ENCODE measurements at regions not wholly inside any gene's neighbourhood (a gene's known extent, or its start where the extent isn't known, plus 50 kb on each side); places are given as distances from the start of the nearest gene placed in this dataset.

DNA sequence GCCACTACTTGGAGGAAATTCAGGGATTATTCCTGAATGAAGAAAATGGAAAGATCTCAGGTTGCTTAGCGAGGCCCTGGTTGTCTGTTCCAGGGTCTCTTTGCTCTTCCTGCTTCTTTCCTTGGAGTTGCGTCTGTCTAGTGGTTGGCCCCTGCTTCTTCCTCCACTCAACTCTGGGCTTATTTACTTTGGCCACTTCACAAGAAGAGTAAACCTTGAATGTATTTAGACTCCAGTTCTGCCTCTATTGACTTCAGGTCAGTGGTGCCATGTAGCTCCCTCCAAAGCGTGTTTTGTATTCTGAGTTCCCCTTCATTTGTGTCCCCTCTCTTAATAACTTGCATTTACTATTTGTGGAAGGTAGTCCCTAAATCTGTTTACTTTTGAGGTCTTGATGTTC, 456.5 kb downstream of the UTRN start:
- no peak for DNase-seq

DNA sequence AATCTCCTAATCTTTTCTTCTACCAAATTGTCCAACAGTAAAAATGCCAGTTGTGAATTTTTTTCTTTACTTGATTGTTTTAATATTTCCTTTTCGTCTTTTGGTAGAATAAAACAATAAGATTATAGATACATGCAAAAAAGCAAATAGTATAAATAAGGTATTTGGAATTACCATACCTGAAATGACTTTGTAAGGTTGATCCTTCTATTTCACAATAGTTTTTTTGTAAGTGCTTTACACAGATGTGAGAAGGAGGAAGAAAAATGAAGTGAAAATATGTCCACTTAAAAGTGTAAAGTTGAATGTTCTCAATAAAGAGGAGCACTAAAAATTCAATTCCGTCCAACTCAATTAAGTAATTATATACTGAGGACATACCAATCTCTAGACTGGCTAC, 457.6 kb downstream of the UTRN start:
- no peak for DNase-seq

DNA sequence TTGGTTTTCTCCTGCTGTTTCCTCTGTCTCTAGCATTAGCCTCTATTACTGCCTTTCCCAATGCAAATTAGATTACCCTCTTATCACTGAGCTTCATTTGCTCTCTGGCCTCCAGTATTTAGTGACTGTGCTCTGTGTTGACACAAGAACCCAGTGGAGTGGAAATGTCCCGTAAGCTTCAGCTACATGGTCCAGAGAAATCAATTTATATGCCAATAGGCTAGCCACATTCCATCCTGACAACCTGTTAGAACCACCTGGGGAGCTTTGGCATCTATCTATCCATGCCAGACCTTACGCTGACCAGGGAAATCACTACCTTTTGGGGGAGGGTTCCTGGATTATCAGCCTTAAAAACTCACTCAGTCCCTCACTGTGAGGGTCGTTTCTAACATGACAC, 459.6 kb downstream of the UTRN start:
- no peak for DNase-seq

DNA sequence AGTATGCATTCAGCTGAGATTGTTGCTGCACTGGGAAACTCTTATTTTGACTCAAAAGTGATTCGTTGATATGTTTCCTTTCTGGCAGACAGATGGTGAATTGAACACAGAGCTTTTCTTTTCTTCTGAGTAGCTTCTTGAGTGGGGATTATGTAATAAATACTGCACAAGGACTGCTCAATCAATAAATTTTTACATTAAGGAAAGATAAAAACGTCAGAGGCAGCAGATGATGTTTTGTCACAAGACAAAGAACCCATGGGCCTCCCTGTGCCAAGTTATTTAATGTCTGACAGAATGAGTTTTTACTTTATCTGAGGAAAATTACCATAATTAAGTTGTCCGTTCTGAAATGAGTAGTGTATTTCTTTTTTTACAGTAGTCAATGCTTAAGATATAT, 460.3 kb downstream of the UTRN start:
- DNase-seq, result no peak

DNA sequence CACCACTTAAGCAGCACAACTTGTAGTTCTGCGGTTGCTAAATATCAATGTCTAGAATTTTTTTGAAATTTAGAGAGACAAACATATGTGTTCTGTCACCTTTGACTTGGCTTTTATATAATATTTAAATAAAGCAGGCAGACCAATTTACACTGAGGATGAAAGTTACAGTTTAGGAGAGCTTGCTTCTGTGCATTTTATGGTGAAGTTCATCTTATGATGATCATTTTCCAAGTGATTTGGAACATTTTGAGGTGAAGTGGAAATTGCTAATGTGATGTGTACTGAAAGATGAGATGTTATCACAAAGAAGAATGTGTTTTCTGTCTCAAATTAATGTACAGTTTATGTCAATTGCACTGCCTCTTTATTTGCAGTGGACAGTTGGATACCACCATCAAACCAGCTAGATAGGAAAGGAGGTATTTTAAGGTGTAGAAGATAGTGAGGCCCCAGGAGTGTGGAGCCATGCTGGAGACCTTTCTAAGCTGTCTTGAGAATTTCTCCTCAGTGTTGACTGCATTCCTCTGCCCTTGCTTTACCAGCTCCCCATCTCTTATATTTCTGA, 461.9 kb downstream of the UTRN start:
- DNase-seq, result no peak

DNA sequence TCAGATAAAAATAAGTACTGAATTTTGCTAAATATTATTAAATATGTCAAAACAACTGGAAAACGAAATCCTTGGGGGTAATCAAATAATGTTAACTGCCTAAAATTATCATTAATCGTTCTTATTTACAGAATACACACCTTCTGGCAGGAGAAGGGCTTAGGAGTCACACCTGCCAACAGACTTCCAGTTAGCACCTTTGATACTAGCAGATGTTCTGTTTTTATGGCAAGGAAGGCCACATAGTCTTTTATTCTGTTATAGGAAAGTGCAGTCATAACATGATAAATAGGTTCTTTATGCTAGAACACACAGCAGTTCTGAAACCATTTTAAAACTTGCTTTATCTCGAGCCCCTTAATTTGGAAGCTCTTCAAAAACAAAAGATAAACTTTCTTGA, 464.1 kb downstream of the UTRN start:
- no peak for DNase-seq

DNA sequence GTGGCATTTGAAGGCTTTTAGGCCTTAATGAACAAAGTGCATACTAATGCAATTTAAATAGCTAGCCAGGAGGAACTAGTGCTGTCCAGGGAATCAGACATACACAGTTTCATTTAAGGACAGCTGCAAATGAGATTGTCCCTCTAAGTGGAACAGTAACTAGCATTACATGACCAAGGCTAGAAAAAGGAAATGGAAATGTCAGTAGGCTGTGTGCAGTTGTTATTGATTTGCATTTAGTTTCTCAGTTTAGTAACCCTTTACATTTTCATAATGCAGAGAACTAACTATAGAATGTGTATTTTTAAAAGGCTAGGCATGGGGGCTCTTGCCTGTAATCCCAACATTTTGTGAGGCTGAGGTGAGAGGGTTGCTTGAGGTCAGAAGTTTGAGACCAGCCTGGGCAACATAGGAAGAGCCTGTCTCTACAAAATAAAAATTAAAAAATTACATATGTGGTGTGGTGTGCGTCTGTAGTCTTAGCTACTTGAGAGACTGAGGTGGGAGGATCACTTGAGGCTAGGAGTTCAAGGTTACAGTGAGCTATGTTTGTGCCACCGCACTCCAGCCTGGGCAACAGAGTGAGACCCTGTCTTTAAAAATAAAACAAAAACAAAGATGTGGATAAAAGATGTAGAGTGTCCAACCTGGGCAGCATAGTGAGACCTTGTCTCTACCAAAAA, 468.0 kb downstream of the UTRN start:
- DNase-seq, result no peak

DNA sequence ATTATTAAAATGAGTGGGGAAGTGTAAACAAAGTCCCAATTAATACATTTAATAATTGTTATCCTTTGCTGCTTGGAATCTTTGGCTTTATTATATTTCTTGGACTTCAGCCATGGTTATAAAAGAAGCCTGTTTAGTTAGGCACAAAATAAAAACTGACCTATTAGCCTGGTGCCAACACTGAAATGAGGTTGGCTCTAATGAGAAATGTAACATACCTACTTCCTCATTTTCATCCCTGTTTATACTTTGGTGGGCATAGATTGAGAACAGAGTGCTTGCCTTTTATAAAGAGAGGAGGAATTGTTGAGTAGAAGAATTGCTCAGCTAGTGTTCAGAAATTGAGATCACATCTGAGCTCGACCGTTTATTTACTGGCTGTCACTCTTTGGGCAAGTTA, 471.3 kb downstream of the UTRN start:
- no peak for DNase-seq

DNA sequence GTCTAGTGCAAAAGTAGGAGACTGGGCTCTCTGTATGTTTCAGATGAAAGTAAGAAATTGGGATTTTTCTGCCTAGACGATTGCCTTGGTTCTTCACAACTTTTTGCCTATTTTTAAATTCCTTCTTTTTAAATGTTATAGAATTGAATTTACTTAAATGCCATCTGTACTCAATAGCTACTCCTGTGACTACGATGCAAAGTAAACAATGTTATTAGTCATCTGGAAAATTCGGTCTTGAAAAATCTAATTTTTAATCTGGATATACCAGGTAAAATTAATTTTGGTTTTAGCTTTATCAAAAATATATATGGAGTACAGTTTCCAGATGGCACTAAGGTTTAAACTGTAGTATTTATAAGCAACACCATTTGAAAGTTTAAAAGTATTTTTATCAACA, 472.2 kb downstream of the UTRN start:
- DNase-seq, result no peak

DNA sequence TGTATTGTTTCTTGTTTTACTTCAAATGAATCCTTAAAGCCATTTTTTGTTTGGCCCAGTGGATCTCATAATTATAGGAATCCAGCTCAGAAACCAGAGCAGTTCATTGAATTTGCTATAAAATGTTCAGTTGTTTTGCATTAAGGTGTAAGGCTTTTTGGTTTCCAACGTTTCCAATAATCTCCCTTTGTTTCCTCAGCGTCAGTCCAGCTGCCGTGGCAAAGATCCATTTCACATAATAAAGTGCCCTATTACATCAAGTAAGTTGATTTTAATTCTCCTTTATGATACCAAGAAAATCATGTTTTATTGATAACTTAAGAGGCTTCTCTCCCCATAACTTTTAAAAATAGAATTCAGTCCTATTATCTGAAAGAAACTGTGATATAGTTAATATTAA, 472.6 kb downstream of the UTRN start:
- DNase-seq, result no peak

DNA sequence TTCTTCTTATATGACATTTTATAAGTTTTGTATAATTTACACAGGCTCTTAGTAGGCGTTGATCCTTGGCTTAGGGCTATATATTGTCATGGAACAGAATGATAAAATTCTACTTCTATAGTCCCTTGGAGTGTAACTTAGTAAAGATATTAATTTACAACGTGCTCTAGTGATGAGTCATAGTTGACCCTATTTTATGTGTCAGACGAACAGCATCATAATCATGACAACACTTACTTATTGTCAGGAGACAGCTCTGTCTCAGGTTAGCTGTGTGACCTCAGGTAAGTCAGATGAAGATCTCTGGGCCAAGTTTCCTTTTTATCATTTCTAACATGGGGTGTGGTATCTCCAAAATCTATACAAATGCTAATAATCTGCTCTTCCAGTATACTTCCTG, 473.5 kb downstream of the UTRN start:
- DNase-seq, result no peak

DNA sequence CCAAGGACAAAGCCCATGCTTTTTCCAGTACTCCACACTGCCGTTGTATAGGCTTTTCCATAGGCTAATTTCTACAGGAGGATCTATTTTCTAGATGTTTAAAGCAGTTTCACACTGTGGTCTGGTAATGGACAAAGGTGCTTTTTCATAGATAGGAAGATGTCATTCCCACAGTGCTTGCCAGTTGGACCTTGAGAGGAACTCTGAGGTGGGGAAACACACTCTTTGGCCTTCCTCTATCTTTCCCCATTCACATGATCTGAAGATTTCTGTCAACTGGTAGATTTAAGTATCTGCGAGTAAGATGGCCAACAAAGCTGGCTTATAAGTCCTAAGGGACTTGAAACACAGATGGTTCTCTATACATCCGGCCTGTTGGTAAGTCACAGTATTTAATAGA, 477.3 kb downstream of the UTRN start:
- DNase-seq, result no peak

DNA sequence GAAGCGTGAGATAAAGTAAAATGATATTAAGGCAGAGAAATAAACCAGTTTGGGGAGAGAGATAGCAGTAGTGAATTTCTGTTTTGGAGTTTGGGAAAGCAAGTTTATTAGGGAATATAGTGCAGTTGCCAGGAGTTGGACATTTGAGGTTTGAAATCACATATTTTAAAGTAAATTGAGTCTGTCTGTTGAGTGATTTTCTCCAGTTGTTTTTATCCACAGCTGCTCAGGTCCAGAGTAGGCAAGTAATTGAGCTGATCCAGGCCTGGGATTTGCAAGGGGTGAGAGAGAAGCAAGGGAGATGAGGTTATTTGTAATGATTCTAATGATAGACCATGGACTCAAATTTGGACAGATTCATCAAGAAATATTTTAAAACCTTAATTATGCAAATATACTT, 481.9 kb downstream of the UTRN start:
- DNase-seq, result no peak

DNA sequence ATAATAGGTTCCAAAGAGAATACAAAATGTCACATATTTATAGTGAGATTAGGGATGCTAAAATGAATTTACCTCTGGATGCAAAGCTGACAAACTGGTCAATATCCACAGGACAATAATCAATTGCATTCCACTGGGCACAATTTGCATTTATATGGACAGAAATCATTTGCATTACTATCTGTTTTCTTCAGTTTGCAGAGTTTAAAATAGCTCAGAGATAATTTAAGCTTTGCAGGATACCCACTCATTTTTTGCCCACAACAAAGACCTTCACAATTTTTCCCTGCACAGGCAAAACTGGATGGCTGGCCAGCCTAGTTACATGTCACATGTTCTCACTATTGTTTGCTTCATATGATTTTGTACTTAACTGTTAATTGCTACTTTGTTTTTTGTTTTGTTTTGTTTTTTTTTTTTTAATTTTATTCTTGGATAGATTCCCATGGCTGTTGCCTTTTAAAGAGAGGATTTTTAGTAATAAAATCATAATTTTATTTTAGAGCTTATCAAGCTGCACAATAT, 483.5 kb downstream of the UTRN start:
- DNase-seq, result no peak

DNA sequence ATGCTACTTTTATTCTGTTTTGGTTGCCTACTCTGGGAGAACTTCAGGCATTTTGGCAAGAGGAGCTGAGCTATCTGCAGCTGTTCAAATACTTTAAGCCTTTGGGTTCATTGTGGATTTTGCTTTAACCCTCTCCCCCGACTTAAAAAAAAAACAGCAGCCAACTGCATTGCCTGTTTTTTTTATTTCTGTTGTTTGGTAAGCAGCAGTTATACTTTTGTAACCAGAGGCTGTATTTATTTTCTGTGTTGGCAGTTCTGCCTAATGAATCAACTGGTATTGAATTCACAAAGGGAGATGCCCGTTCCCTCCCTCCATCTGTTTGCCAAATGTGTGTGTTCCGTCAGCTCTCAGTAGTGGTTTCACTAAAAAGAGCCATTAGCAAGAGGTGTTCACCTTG, 484.0 kb downstream of the UTRN start:
- DNase-seq, result no peak

DNA sequence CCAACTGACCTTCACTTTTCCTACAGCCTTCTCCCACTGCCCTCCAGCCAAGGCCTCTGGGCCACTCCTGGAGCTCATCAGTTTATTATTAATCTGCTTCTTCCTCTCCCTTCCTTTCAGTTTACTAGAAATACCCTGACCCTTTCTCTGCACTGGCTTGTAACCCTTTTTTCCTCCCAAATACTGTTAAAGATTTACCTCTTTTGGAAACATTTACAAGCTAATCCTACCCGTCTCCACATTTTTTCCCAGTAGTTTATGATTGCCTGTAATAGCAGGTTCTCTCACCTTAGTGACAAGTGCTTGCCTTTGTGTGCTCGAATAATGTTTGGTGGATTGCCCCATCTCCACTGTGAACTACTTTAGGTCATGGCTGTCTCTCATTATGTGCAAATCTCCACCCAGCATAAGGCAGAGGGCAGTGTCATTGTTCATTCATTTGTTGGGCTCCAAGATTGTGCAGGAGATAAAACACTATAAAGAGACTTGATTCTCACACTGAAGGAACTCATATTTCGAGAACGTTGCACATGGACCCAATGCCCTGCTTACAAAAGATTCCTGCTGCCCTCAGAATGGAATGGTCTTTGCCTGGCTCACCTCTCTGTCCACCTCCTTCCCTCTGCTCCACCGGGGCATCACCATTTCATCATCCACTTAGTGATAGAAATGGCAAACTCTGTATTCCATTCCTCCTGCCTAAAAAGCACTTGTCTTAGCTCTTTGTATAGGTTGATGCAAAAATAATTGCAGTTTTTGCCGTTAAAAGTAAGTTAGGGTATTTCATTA, 491.1 kb downstream of the UTRN start:
- no peak for DNase-seq

DNA sequence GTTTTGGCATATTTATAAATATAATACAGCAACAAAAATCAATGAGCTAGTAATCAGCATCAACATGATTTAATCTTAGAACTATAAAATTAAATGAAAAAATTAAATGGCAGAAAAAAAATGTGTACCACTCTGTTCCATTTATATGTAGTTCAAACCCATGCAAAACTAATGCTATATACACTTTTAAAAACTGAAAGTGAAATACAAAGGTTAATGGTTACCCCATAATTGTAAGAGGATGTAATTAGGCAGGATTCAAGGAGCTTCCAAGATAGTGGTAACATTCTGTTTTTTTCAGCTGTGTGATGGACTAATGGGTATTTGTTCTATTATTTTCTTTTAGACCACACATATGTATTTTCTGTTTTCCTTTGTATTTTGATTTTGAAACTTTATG, 492.1 kb downstream of the UTRN start:
- no peak for DNase-seq

DNA sequence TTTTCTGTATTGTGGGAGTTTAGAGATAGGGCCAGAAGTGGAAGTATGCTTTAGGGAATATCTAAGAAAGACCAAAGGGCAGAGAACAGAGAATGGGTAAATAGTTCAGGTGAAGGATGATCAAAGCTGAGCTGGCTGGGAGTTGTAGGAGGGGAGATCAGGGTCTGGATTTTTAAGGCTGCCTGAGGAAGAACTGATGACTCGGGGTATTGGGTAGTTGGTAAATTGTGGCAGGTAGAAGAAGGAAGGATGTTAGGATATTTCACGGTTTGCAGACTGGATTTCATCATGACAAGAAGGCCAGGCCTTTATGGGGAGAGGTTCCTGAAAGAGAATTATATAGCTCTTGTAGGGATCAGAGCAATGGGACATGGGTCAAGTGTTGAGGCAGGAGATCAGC, 492.9 kb downstream of the UTRN start:
- no peak for DNase-seq

DNA sequence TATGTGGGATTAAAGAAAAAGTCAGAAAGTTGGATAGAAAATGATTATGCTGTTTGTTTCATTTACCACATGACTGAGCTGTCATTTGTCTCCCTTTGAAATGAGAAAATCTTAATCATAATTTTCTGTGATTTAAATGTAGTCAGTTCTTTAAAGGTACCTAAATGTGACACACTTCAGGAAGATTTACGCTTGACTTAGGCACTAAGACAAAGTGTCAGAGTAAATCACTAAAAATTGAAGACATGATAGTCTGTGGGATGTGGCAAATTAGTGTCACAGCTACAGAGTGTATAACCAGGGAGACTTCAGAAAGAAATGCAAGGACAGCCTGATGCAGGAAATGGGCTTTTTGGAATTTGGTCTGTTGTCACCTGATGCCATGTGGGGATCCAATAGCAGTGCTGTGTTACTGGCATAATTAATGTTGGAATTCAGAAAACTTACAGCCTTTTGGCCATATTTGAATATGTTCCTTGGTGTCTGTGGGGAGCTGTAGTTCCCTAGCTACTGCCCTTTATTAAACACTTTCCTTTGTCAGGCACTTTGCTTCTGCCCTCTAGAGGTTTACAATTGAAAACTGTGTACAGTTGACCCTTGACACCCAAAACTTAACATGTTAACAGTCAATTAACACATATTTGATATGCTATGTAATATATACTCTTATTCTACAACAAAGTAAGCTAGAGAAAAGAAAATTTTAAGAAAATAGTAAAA, 493.8 kb downstream of the UTRN start:
- no peak for DNase-seq

DNA sequence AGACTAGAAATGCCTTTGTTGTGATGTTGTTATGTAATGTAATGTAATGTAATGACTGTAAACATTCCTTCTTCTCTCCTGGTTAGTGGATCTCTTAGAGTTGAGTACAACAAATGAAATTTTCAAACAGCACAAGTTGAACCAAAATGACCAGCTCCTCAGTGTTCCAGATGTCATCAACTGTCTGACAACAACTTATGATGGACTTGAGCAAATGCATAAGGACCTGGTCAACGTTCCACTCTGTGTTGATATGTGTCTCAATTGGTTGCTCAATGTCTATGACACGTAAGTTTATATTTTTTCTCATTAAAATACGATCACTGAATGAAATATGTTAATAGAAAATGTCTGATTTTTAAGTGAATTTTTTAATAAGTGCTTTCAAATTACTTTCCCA, 496.7 kb downstream of the UTRN start:
- no peak for DNase-seq

DNA sequence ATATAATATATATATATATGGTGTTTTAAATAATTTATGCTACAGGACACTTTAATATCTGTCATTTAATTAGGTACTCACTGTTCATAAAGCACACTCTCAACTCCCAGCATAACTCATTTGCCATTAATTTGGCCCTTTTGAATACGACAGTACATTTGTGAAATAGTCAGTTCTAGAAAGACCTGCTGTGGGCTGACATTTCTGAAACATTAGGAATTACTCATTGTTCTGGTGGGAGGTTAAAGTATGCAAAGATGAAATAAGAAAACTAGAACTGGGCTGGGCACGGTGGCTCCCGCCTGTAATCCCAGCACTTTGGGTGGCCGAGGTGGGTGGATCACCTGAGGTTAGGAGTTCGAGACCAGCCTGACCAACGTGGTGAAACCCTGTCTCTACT, 497.5 kb downstream of the UTRN start:
- no peak for DNase-seq

DNA sequence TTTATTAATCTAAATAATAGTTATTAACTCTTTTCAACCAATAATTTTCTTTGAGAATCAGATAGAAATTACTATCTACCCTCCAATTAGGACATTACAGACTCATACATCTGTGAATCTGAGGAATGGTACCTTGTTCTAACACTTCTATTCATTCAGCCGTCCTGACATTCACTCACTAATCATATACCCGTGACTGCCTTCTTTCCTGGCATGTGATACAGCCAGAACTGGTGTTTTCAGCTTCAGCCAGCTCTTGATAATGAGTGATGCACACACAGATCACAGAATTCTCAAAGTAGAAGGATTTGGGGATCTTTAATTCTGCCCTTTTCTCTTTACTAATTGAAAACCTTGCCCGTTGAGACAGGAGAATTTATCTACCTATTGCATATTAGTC, 499.9 kb downstream of the UTRN start:
- no peak for DNase-seq

DNA sequence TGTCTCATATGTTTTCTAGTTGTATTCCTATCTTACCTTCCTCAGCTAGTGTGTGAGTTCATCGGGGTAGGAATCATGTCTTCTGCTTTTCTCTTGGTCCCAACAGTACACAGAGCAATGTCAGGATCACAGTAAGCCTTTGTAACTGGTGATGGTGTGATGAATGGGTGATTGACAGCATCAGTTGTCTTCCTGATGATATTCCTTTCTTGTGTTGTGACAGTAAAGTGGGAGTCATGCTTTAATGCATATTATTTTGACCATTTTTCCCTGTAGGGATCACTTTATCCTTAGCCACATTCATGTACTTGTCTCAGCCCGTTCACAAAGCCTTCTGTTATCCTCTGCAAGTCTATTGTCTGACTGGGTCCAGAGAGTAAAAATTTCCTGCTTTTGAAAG, 501.7 kb downstream of the UTRN start:
- no peak for DNase-seq

DNA sequence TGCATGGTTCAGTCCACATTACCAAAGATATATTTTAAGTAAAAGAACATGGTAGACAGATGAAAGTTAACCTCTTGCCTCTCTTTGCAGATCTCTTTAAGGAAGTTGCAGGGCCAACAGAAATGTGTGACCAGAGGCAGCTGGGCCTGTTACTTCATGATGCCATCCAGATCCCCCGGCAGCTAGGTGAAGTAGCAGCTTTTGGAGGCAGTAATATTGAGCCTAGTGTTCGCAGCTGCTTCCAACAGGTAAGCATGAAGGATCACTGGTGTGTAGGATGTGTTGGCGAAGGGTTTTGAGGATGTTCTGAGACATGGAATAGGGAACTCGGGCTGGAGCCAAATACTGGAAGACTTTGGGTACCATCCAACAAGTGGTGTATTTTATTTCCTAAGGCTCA, 508.6 kb downstream of the UTRN start:
- DNase-seq, result no peak
